Spleen (tissue), 7 donors: ENCODE measurements at regions not wholly inside any gene's neighbourhood (a gene's known extent, or its start where the extent isn't known, plus 50 kb on each side); places are given as distances from the start of the nearest gene placed in this dataset.

Experiments used
- POLR2A ChIP-seq, 3 donors: fragments of 450-650 bp; IDR thresholded peaks; one replicate each; pipeline ENCODE4 v1.5.1; 2017; ENCODE audit warnings: antibody characterized with exemption in 3 of 3, mild to moderate bottlenecking in 1 of 3
- POLR2AphosphoS5 ChIP-seq, 3 donors: sonication (generic); formaldehyde crosslinking; IDR thresholded peaks; one replicate each; pipeline ENCODE4 v1.5.1; 2017; ENCODE audit warnings: antibody characterized with exemption in 3 of 3
- TF ChIP-seq, protein P1 (sequence below), 11 experiments: fragments of 200-600 bp in 7 of 11; fragments of 450-650 bp in 4 of 11; sonication (generic) in 4 of 11; IDR thresholded peaks in 8 of 11; conservative IDR thresholded peaks in 3 of 11; 1 replicate in 7 of 11; 2 replicates in 4 of 11; pipeline versions ENCODE4 v1.4.0 to v1.8.0; 2016 to 2021; ENCODE audit warnings: antibody characterized with exemption in 11 of 11, inconsistent platforms in 4 of 11, mild to moderate bottlenecking in 1 of 11
- donor health status: DM: no; HTN: no; CAD: no; lungs with moderate emphysema.
- donor health status: DM: no; HTN: no; CAD: no.
- donor health status: DM: no; HTN: no; CAD: no.

GRCh38 chr10:113452146-113452845 is 100.6 kb upstream of the HABP2 start:
- TF ChIP-seq, protein P1, sequence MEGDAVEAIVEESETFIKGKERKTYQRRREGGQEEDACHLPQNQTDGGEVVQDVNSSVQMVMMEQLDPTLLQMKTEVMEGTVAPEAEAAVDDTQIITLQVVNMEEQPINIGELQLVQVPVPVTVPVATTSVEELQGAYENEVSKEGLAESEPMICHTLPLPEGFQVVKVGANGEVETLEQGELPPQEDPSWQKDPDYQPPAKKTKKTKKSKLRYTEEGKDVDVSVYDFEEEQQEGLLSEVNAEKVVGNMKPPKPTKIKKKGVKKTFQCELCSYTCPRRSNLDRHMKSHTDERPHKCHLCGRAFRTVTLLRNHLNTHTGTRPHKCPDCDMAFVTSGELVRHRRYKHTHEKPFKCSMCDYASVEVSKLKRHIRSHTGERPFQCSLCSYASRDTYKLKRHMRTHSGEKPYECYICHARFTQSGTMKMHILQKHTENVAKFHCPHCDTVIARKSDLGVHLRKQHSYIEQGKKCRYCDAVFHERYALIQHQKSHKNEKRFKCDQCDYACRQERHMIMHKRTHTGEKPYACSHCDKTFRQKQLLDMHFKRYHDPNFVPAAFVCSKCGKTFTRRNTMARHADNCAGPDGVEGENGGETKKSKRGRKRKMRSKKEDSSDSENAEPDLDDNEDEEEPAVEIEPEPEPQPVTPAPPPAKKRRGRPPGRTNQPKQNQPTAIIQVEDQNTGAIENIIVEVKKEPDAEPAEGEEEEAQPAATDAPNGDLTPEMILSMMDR (IDR thresholded peaks at IDR 0.05 in 8 of 11, conservative IDR thresholded peaks at IDR 0.05 in 3 of 11), result no peak
- TF ChIP-seq POLR2A (IDR thresholded peaks at IDR 0.05) (no peak), POLR2AphosphoS5 (IDR thresholded peaks at IDR 0.05) (no peak)
